Smooth muscle cell (in vitro differentiated cells): ENCODE measurements at regions not wholly inside any gene's neighbourhood (a gene's known extent, or its start where the extent isn't known, plus 50 kb on each side); places are given as distances from the start of the nearest gene placed in this dataset.

ENCODE experiments used
- DNase-seq: peaks from one replicate; lab custom pipeline; 2025; ENCODE audit not compliant: unreplicated experiment; lab: John Stamatoyannopoulos, UW
- H2AFZ ChIP-seq: fragments of 200-600 bp; sonication (generic); 2 replicates; pipeline ENCODE4 v1.6.0; 2016; ENCODE audit warnings: antibody characterized with exemption, low read depth, mild to moderate bottlenecking
- H3F3A ChIP-seq: fragments of 200-600 bp; sonication (generic); 2 replicates; pipeline ENCODE4 v1.6.0; 2017; ENCODE audit warnings: antibody characterized with exemption, low read depth
- H3K27ac ChIP-seq: fragments of 200-600 bp; sonication (generic); 2 replicates; pipeline ENCODE4 v1.5.1; 2016; ENCODE audit warnings: low read depth, mild to moderate bottlenecking
- H3K27me3 ChIP-seq: fragments of 200-600 bp; sonication (generic); 2 replicates; pipeline ENCODE4 v1.6.1; 2016; ENCODE audit warnings: low read depth, mild to moderate bottlenecking
- H3K36me3 ChIP-seq: fragments of 200-600 bp; sonication (generic); 2 replicates; pipeline ENCODE4 v1.5.1; 2016; ENCODE audit warnings: low read depth
- H3K4me1 ChIP-seq: fragments of 200-600 bp; sonication (generic); 2 replicates; pipeline ENCODE4 v1.5.1; 2016; ENCODE audit warnings: low read depth
- H3K4me2 ChIP-seq: fragments of 200-600 bp; sonication (generic); 2 replicates; pipeline ENCODE4 v1.6.0; 2016; ENCODE audit warnings: mild to moderate bottlenecking
- H3K4me3 ChIP-seq: fragments of 200-600 bp; sonication (generic); 2 replicates; pipeline ENCODE4 v1.5.1; 2016; ENCODE audit warnings: mild to moderate bottlenecking
- H3K79me2 ChIP-seq: fragments of 200-600 bp; sonication (generic); 2 replicates; pipeline ENCODE4 v1.6.0; 2016; ENCODE audit warnings: low read depth, mild to moderate bottlenecking
- H3K9ac ChIP-seq: fragments of 200-600 bp; sonication (generic); 2 replicates; pipeline ENCODE4 v1.6.0; 2016; ENCODE audit warnings: low read depth
- H3K9me3 ChIP-seq: fragments of 200-600 bp; sonication (generic); replicated peaks from 2 replicates; pipeline ENCODE4 v1.5.1; 2016; ENCODE audit warnings: low read depth
- H4K20me1 ChIP-seq: fragments of 200-600 bp; sonication (generic); 2 replicates; pipeline ENCODE4 v1.6.0; 2016; ENCODE audit warnings: low read depth
- WGBS: methylation state at CpG from one replicate; pipeline ENCODE4 v1.1.7; 2016; ENCODE audit warnings: low lambda C conversion rate; 5-methylcytosine and 5-hydroxymethylcytosine counted together
- TF ChIP-seq, protein P1 (sequence below): fragments of 200-600 bp; sonication (generic); IDR thresholded peaks from 2 replicates; pipeline ENCODE4 v1.5.1; 2017; ENCODE audit warnings: borderline replicate concordance, mild to moderate bottlenecking, antibody characterized with exemption; ENCODE audit not compliant: insufficient read depth, poor library complexity, severe bottlenecking

DNA sequence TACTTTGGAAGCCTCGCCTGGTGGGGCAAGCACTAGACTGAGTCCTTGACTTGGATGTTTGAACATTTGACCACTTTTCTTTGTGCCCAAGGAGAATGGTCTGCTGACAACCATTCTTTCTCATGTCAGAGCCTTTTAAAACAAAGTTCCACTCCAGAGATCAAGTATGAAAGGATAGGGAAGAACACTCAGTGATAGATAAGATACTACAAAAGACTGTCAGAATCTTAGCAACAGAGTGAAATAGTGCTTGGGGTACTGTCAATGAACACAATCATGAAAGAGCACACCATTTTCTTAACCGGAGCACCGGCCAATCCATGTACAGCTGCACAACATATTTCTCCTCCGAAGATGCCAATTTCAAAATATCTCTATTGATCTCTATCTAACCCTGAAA lies 82.8 kb upstream of the ADO start:
- TF ChIP-seq, protein P1, sequence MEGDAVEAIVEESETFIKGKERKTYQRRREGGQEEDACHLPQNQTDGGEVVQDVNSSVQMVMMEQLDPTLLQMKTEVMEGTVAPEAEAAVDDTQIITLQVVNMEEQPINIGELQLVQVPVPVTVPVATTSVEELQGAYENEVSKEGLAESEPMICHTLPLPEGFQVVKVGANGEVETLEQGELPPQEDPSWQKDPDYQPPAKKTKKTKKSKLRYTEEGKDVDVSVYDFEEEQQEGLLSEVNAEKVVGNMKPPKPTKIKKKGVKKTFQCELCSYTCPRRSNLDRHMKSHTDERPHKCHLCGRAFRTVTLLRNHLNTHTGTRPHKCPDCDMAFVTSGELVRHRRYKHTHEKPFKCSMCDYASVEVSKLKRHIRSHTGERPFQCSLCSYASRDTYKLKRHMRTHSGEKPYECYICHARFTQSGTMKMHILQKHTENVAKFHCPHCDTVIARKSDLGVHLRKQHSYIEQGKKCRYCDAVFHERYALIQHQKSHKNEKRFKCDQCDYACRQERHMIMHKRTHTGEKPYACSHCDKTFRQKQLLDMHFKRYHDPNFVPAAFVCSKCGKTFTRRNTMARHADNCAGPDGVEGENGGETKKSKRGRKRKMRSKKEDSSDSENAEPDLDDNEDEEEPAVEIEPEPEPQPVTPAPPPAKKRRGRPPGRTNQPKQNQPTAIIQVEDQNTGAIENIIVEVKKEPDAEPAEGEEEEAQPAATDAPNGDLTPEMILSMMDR = no peak
- Histone ChIP-seq H3F3A (no peaks in the 10 kb centered on the region), H4K20me1 (no peaks in the 10 kb centered on the region), H3K36me3 (no peaks in the 10 kb centered on the region), H3K9me3 (no peaks in the 10 kb centered on the region), H3K27ac (no peak overlapping the region), H3K27me3 (no peaks in the 10 kb centered on the region), H3K79me2 (no peaks in the 10 kb centered on the region), H3K4me1 (no peaks in the 10 kb centered on the region), H3K9ac (no peak overlapping the region), H3K4me2 (no peak overlapping the region), H2AFZ (no peak overlapping the region), H3K4me3 (no peak overlapping the region)
- no peak for DNase-seq
- WGBS = 96% methylated on average over 4 of the region's 4 CpGs

DNA sequence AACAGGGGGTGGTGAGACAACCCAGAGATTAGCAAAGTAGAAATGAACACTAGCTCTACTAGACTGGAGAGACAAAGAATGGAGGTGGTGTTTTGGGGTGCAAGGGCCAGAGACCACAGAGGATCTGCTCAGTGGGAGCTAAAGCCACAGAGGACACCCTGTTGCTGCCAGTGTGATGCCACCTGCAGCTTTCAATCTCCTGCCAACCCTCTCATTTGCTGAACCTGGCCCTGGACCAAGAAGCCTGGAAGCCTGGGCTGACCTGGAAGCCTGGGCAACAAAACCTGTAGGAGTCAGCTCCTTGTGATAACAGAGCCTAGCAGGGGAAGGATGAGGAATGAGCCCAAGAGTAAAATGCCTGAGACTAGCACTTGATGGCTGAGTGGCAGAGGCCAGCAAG lies 81.1 kb upstream of the ADO start:
- Histone ChIP-seq H3K36me3 (no peaks in the 10 kb centered on the region), H3K4me1 (no peaks in the 10 kb centered on the region), H3K9me3 (no peaks in the 10 kb centered on the region), H3K4me2 (no peak overlapping the region), H3K27ac (no peak overlapping the region), H3K27me3 (no peaks in the 10 kb centered on the region), H2AFZ (no peak overlapping the region), H3F3A (no peaks in the 10 kb centered on the region), H4K20me1 (no peaks in the 10 kb centered on the region), H3K9ac (no peak overlapping the region), H3K4me3 (no peak overlapping the region), H3K79me2 (no peaks in the 10 kb centered on the region)
- no peak for DNase-seq
- TF ChIP-seq, protein P1 = no peak

DNA sequence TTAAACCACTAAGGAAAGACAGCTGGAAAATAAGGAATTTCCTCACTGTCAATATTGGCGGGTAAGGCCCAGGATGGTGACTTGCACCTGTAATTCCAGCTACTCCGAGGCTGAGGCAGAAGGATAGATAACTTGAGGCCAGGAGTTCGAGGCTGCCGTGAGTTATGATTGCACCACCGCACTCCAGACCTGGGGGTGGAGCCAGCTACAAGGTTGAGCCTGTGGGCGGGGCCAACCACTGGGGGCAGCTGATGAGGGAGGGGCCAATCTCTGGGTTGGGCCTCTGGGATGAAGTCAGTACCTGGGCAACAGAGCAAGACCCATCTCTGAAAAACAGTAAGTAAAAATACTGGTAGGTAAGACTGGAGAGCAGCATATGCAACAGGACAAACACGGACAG lies 80.1 kb upstream of the ADO start:
- no peak overlapping the region for H3K9ac ChIP-seq
- H3K27me3 ChIP-seq = no peaks in the 10 kb centered on the region
- no peaks in the 10 kb centered on the region for H3K79me2 ChIP-seq
- no peaks in the 10 kb centered on the region for H3F3A ChIP-seq
- H3K4me1 ChIP-seq = no peaks in the 10 kb centered on the region
- TF ChIP-seq, protein P1 = no peak
- H3K4me2 ChIP-seq = no peak overlapping the region
- 92% methylated on average over 7 of the region's 7 CpGs for WGBS
- no peaks in the 10 kb centered on the region for H4K20me1 ChIP-seq
- no peaks in the 10 kb centered on the region for H3K36me3 ChIP-seq
- no peak for DNase-seq
- no peak overlapping the region for H3K4me3 ChIP-seq
- H2AFZ ChIP-seq = no peak overlapping the region
- H3K9me3 ChIP-seq = no peaks in the 10 kb centered on the region
- no peak overlapping the region for H3K27ac ChIP-seq

DNA sequence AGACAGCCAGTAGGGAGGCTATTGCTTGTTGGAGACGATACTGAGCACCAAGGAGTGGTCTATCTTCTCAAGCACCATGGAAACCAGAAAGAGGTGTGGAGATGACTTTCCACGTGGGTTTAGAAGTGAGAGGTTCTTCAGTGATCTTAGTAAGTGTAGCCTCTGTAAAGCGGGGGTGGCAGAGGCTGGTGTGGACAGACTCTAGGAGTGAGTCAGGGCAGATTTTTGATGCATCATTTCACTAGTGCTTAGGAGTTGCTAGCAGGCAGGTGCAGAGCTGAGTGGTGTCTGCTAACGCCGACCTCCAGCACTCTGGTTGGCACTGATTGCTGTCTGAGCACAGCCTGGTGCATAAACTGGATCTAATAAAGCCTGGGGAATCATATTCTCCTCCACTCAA lies 78.4 kb upstream of the ADO start:
- DNase-seq = no peak
- TF ChIP-seq, protein P1 = no peak
- 87% methylated on average over 5 of the region's 5 CpGs for WGBS
- Histone ChIP-seq H2AFZ (no peak overlapping the region), H4K20me1 (no peaks in the 10 kb centered on the region), H3K9me3 (no peaks in the 10 kb centered on the region), H3K4me1 (no peaks in the 10 kb centered on the region), H3K27me3 (no peaks in the 10 kb centered on the region), H3F3A (no peaks in the 10 kb centered on the region), H3K4me3 (no peak overlapping the region), H3K9ac (no peak overlapping the region), H3K27ac (no peak overlapping the region), H3K4me2 (no peak overlapping the region), H3K79me2 (no peaks in the 10 kb centered on the region), H3K36me3 (no peaks in the 10 kb centered on the region)
